HG02623 (cell line): ENCODE measurements at regions not wholly inside any gene's neighbourhood (a gene's known extent, or its start where the extent isn't known, plus 50 kb on each side); places are given as distances from the start of the nearest gene placed in this dataset.

Experiments used
- ATAC-seq: cut with Tn5 transposase; IDR thresholded peaks from one replicate; pipeline ENCODE4 v1.9.1; 2021; ENCODE audit warnings: moderate library complexity; ENCODE audit not compliant: unreplicated experiment

DNA sequence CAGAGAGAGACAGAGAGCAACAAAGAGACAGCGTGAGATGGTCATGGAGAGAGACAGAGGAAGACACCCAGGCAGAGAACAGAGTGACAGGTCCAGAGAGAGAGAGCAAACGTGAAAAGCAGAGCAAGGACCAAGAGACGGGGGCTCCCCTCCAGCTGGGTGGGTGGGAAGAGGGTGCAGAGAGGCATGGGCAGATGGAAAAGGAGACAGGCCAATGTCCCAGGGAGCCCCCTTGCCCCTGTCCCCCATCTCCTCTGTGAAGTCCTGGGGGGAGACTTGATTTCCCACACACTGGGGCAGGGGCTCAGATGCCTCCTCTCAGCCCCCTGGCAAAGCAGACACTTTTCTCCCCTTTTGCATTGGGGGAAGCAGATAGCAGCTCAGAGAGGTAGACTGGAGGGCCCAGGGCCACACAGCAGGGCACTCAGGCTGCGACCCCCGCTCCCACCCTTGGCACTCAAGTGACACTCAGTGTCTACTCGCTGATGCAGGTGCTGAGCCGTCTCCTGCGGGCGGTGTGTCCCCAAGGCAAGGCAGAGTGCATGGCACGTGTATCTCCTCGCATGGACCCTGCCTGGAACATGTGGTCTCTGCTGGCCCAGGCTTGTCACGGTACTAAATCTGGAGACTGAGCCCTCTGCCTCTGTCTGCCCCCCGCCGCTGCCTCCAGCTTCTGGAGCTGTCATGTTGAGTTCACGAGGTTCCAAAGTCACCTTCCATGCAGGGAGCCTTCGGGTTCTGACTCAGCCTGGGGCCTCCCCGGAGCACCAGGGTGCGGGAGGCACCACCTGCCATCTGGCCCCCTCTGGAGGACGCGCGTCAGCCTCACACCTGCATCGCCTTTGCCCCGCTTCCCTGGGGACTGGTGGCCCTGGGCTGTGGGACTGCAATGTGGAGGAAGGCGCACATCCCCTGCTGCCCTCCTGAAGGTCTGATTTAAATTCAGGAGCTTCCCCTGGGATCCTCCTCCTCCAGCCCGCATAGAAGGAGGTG, 215.9 kb upstream of the GSE1 start:
- ATAC-seq = no peak

- no peak for ATAC-seq
These were observed 215.1 kb upstream of the GSE1 start for GRCh38 chr16:85398050-85398451.

DNA sequence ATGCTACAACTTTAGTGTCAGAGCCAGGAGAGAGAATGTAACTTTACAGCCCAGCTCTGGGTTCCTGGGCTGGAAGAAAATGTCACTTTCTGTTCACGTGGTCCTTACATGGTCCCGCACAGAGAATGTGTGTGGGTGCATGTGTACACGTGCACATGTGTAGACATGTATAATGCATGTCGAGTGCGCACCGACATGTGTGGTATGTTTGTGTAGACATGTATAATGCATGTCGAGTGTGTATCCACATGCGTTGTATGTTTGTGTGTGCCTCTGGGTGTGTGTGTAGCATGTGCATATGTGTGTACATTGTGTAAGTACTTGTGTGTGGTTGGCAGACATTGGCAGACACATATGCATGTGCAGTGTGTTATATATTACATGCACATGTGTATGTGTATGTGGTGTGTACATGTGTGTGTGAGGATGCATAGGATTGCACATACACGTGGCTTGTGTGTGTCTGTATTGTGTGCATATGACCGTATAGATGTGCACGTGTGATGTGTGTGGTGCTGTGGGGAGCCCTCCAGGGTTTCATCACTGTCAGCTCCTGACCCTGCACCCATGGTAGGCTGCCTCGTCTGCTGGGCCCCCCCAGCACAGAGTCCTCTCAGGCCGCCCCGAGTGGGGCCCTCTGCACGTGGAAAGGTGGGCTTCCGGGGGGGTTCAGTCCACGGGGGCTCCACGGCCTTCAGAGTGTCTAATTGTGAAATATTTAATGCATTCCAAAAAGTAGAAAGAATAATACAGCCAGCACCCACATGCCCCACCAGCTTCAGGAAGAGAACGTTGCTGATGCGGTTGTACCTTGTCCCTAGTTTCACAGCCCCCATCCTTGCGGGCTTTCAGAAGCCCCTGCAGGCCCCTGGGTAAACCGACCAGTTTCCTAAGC, 214.2 kb upstream of the GSE1 start:
- no peak for ATAC-seq

DNA sequence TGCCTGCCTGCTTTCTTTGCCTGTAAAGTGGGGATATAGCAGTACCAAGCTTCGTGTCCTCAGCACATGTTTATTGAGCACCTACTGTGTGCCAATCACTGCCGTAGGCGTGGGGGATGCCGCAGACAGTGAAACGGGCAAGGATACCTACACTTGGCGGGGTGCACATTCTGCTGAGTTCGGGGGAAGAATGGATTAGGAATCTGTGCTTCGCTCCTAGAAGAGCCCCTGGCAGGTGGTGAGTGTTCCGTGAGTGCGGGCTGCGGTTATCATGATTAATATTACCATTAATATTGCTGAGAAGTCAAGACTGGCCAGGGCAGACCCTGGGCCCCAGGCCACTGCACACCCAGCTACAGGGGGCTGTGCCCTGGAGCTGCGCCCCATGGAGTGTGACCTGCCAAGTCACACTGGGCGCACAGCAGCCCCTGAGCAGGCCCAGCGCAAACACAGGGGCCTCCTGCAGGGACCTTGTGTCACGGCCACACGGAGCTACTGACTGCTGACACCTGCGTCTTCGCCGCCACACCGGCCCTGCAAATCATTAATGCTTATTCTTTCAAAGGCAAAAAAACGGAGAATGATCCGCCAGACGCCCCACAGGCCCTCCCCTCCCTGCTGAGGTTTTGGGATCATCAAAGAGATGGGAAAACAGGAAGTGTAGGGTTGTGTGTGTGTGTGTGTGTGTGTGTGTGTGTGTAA, 213.4 kb upstream of the GSE1 start:
- ATAC-seq = no peak

GRCh38 chr16:85400305-85401205, 212.6 kb upstream of the GSE1 start:
- ATAC-seq = no peak

- ATAC-seq = no peak
These were observed 211.7 kb upstream of the GSE1 start for GRCh38 chr16:85401370-85401916.

- ATAC-seq = no peak
These were observed 211.0 kb upstream of the GSE1 start for GRCh38 chr16:85401917-85402766.

DNA sequence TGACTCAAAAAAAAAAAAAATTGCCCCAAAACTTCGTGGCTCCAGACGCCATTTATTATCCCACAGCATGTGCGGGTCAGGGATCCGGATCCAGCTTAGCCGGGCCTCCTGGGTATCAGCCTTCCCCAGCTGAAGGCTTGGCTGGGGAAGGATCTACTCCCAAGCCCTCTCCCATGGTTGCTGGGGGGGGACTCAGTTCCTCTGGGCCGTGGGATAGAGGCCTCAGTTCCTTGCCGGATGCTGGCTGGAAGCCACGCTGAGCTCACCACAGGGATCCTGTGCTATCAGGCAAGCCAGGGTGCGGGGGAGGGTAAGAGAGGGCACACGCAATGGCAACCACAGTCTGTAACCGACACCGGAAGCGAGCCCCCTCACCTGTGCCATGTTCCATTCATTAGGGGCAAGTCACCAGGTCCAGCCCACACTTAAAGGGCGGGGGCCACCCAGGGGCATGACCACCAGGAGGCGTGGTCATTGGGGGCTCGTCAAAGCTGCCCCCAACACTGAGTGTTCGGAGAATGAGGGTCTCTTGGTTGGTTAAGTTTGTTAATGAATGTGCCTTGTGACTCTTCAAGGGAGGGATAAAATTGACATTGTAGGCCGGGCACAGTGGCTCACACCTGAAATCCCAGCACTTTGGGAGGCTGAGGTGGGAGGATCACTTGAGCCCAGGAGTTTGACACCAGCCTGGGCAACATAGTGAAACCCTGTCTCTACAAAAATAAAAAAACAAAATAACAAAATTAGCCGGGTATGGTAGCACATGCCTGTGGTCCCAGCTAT, 210.0 kb upstream of the GSE1 start:
- no peak for ATAC-seq

DNA sequence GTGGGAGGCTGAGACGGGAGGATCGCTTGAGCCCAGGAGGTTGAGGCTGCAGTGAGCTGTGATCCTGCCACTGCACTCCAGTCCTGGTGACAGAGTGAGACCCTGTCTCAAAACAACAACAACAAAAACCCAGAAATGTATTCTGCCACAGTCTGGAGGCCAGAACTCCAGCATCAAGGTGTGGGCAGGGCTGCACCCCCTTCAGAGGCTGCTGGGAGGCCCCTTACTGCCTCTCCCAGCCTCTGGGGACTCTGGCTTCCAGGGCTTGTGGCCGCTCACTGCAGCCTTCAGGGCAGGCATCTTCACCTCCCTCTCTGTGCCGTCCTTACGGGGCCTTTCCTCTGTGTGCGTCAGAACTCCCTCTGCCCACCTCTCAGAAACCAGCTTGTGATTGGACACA, 209.4 kb upstream of the GSE1 start:
- ATAC-seq = no peak

DNA sequence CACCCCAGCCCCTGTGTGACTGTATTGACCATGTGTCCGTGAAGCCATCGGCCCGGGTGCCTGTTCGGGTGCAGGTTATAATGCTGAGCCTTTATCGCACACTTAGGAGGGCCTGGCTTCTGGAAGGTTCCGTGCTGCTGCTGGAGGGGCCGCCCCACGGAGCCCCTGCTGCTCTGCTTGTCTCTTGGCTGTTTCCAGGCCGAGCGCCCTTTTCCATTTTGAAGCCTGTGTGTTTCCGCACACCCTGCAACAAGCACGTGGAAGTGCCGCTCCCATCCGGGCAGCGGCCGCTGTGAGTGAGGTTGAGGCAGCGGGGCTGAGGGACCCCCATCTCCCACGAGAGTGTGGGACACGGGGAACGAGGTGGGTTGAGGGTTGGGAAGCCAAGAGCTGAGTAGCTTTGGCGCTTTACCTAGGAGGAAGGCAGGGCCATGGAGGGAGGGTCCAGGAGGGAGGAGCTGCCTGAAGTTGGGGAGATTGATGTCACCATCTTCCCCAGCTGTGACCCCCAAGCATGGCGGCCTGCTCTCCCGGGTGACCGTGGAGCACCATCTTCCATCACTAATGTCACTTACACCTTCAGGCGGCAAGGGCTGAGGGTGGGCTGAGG, 200.1 kb upstream of the GSE1 start:
- ATAC-seq = no peak

- ATAC-seq = no peak
These were observed 199.1 kb upstream of the GSE1 start for GRCh38 chr16:85413691-85414663.

GRCh38 chr16:85415196-85416090, 197.7 kb upstream of the GSE1 start:
- ATAC-seq = no peak

GRCh38 chr16:85416228-85417109, 196.7 kb upstream of the GSE1 start:
- ATAC-seq = no peak

- no peak for ATAC-seq
These were observed 195.8 kb upstream of the GSE1 start for GRCh38 chr16:85417156-85417860.
